ENCODE measurements at regions not wholly inside any gene's neighbourhood (a gene's known extent, or its start where the extent isn't known, plus 50 kb on each side); places are given as distances from the start of the nearest gene placed in this dataset.

- DNase-seq (ENCODE audit: low read depth): no peak
- H3K4me3 ChIP-seq (ENCODE audit: low read depth, low read length): no peak overlapping the region
- TF ChIP-seq CTCF (IDR thresholded peaks at IDR 0.05; ENCODE audit: insufficient read depth, low read length): no peak
Observed at GRCh38 chr10:57818522-57818921, 449.2 kb downstream of the IPMK start.

GRCh38 chr10:57817741-57818140 lies 450.0 kb downstream of the IPMK start:
- H3K4me3 ChIP-seq (ENCODE audit: low read depth, low read length): no peak overlapping the region
- TF ChIP-seq CTCF (IDR thresholded peaks at IDR 0.05; ENCODE audit: insufficient read depth, low read length): no peak
- no peak for DNase-seq (ENCODE audit: low read depth)

- no peak for DNase-seq (ENCODE audit: low read depth)
- no peak overlapping the region for H3K4me3 ChIP-seq (ENCODE audit: low read depth, low read length)
- no peak for TF ChIP-seq CTCF (IDR thresholded peaks at IDR 0.05; ENCODE audit: insufficient read depth, low read length)
Observed at GRCh38 chr10:57815949-57816348, 451.7 kb downstream of the IPMK start.

- no peak for DNase-seq (ENCODE audit: low read depth)
- no peak for TF ChIP-seq CTCF (IDR thresholded peaks at IDR 0.05; ENCODE audit: insufficient read depth, low read length)
- no peak overlapping the region for H3K4me3 ChIP-seq (ENCODE audit: low read depth, low read length)
Observed at GRCh38 chr10:57809961-57810360, 457.7 kb downstream of the IPMK start.

- TF ChIP-seq CTCF (IDR thresholded peaks at IDR 0.05; ENCODE audit: insufficient read depth, low read length): no peak
- DNase-seq (ENCODE audit: low read depth): no peak
- H3K4me3 ChIP-seq (ENCODE audit: low read depth, low read length): no peak overlapping the region
Observed at GRCh38 chr10:57807906-57808305, 459.8 kb downstream of the IPMK start.

GRCh38 chr10:57806675-57807074 lies 461.0 kb downstream of the IPMK start:
- no peak for TF ChIP-seq CTCF (IDR thresholded peaks at IDR 0.05; ENCODE audit: insufficient read depth, low read length)
- H3K4me3 ChIP-seq (ENCODE audit: low read depth, low read length): no peak overlapping the region
- no peak for DNase-seq (ENCODE audit: low read depth)

- H3K4me3 ChIP-seq (ENCODE audit: low read depth, low read length): no peak overlapping the region
- DNase-seq (ENCODE audit: low read depth): no peak
- TF ChIP-seq CTCF (IDR thresholded peaks at IDR 0.05; ENCODE audit: insufficient read depth, low read length): no peak
Observed at GRCh38 chr10:57799625-57800024, 468.1 kb downstream of the IPMK start.

Data from fibroblast of the aortic adventitia (primary cell).